ENCODE measurements at regions not wholly inside any gene's neighbourhood (a gene's known extent, or its start where the extent isn't known, plus 50 kb on each side); places are given as distances from the start of the nearest gene placed in this dataset.

DNA sequence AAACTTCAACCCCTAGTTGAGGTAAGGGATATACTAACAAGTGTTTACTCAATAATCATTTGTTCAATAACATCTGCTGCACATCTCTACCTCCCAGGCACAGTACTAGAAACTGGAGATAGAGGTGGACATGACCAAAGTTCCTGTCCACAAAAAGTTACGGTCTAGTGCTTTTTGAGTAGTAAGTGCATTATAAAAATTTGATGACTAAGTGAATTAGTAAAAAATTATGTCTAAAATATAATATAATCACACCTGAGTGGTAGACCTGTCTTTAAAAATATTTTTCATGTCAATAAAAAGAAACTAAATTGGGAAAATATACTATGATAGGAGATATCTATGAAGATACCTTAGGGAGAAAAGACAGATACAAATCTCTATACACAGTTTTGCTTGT, 121.5 kb upstream of the FHIT start:
- Histone ChIP-seq H3K9ac (ENCODE audit: low read length) (no peak overlapping the region), H3K79me2 (ENCODE audit: low read length) (no peaks in the 10 kb centered on the region), H3F3A (ENCODE audit: insufficient read depth, low read length) (no peaks in the 10 kb centered on the region), H3K27ac (ENCODE audit: low read length) (no peak overlapping the region), H4K20me1 (ENCODE audit: insufficient read depth, low read length) (no peaks in the 10 kb centered on the region), H3K9me3 (replicated peaks; ENCODE audit: insufficient read depth, low read length) (no peaks in the 10 kb centered on the region), H3K36me3 (replicated peaks; ENCODE audit: insufficient read depth, low read length) (no peaks in the 10 kb centered on the region), H3K4me2 (ENCODE audit: low read depth, low read length) (no peak overlapping the region), H3K4me1 (ENCODE audit: low read length) (no peaks in the 10 kb centered on the region), H2AFZ (ENCODE audit: low read length) (no peak overlapping the region), H3K4me3 (ENCODE audit: low read length) (no peak overlapping the region), H3K9me2 (replicated peaks; ENCODE audit: insufficient read depth, low read length) (no peaks in the 10 kb centered on the region), H3K27me3 (replicated peaks; ENCODE audit: insufficient read depth, low read length) (no peaks in the 10 kb centered on the region)
- DNase-seq: no peak
- TF ChIP-seq EZH2 (optimal IDR thresholded peaks at IDR 0.05; ENCODE audit: low read depth, low read length) (no peak), EZH2phosphoT487 (IDR thresholded peaks at IDR 0.05; ENCODE audit: low read length) (no peak)
- TF ChIP-seq, protein P1, sequence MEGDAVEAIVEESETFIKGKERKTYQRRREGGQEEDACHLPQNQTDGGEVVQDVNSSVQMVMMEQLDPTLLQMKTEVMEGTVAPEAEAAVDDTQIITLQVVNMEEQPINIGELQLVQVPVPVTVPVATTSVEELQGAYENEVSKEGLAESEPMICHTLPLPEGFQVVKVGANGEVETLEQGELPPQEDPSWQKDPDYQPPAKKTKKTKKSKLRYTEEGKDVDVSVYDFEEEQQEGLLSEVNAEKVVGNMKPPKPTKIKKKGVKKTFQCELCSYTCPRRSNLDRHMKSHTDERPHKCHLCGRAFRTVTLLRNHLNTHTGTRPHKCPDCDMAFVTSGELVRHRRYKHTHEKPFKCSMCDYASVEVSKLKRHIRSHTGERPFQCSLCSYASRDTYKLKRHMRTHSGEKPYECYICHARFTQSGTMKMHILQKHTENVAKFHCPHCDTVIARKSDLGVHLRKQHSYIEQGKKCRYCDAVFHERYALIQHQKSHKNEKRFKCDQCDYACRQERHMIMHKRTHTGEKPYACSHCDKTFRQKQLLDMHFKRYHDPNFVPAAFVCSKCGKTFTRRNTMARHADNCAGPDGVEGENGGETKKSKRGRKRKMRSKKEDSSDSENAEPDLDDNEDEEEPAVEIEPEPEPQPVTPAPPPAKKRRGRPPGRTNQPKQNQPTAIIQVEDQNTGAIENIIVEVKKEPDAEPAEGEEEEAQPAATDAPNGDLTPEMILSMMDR (IDR thresholded peaks at IDR 0.05; ENCODE audit: low read length): no peak

DNA sequence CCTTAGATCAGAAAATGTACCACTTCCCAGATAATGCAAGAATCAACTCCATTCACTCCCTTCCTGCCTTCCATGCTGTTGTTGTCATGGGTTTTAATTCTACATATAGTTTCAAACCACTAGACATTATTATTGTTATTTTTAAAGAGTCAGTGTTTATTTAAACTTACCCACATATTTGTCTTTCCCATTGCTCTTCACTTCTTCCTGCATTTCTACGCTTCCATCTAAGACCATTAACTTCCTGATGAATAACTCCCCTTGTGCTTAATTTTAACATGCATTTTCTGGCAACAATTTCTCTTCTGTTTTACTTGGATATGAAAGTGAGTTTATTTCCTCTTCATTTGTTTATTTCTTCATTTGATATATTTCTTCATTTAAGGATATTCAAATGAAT, 127.1 kb upstream of the FHIT start:
- H2AFZ ChIP-seq (ENCODE audit: low read length): no peak overlapping the region
- H3K79me2 ChIP-seq (ENCODE audit: low read length): no peaks in the 10 kb centered on the region
- TF ChIP-seq, protein P1 (IDR thresholded peaks at IDR 0.05; ENCODE audit: low read length): no peak
- no peak for TF ChIP-seq EZH2 (optimal IDR thresholded peaks at IDR 0.05; ENCODE audit: low read depth, low read length)
- no peak for TF ChIP-seq EZH2phosphoT487 (IDR thresholded peaks at IDR 0.05; ENCODE audit: low read length)
- H3K9ac ChIP-seq (ENCODE audit: low read length): no peak overlapping the region
- no peaks in the 10 kb centered on the region for H3K36me3 ChIP-seq (replicated peaks; ENCODE audit: insufficient read depth, low read length)
- no peak overlapping the region for H3K27ac ChIP-seq (ENCODE audit: low read length)
- H4K20me1 ChIP-seq (ENCODE audit: insufficient read depth, low read length): no peaks in the 10 kb centered on the region
- H3K4me3 ChIP-seq (ENCODE audit: low read length): no peak overlapping the region
- no peaks in the 10 kb centered on the region for H3K9me2 ChIP-seq (replicated peaks; ENCODE audit: insufficient read depth, low read length)
- H3K27me3 ChIP-seq (replicated peaks; ENCODE audit: insufficient read depth, low read length): no peaks in the 10 kb centered on the region
- no peaks in the 10 kb centered on the region for H3F3A ChIP-seq (ENCODE audit: insufficient read depth, low read length)
- H3K4me2 ChIP-seq (ENCODE audit: low read depth, low read length): no peak overlapping the region
- no peaks in the 10 kb centered on the region for H3K4me1 ChIP-seq (ENCODE audit: low read length)
- no peak for DNase-seq
- H3K9me3 ChIP-seq (replicated peaks; ENCODE audit: insufficient read depth, low read length): no peaks in the 10 kb centered on the region

DNA sequence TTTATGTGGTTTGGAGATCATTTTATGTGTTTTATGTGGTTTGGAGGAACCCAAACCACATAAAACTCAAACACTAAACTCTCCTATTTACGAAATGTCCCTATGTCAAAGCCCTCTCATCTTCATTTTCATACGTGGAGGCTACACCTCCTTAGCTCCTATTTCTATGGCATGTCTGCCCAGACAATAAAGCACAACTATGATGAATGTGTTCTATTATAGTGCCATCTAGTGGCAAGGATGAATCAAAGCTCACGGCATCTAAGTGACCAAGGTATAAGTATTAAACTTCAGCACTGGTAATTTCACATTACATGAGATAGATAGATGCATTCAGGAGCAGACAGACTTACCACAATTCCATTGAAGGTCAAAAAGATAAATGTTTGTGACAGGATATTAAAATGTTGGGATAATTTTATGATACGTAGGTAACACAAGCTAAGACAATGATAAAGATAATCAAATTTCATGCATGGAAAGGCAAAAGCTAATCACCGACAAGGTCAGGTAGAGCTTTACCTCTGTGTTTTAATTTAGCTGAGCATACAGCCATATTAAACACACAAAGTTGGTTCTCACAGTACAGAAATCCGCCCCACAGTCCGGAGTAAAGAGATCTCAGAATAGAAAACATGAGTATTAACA, 130.6 kb upstream of the FHIT start:
- no peak overlapping the region for H3K4me2 ChIP-seq (ENCODE audit: low read depth, low read length)
- no peak overlapping the region for H3K4me3 ChIP-seq (ENCODE audit: low read length)
- no peak overlapping the region for H2AFZ ChIP-seq (ENCODE audit: low read length)
- H3K4me1 ChIP-seq (ENCODE audit: low read length): no peaks in the 10 kb centered on the region
- H3K27me3 ChIP-seq (replicated peaks; ENCODE audit: insufficient read depth, low read length): no peaks in the 10 kb centered on the region
- H4K20me1 ChIP-seq (ENCODE audit: insufficient read depth, low read length): no peaks in the 10 kb centered on the region
- no peaks in the 10 kb centered on the region for H3K79me2 ChIP-seq (ENCODE audit: low read length)
- DNase-seq: peak; percentile 71
- no peaks in the 10 kb centered on the region for H3K9me3 ChIP-seq (replicated peaks; ENCODE audit: insufficient read depth, low read length)
- TF ChIP-seq, protein P1 (IDR thresholded peaks at IDR 0.05; ENCODE audit: low read length): peak; percentile 80
- TF ChIP-seq EZH2phosphoT487 (IDR thresholded peaks at IDR 0.05; ENCODE audit: low read length): no peak
- no peak for TF ChIP-seq EZH2 (optimal IDR thresholded peaks at IDR 0.05; ENCODE audit: low read depth, low read length)
- H3F3A ChIP-seq (ENCODE audit: insufficient read depth, low read length): no peaks in the 10 kb centered on the region
- H3K9ac ChIP-seq (ENCODE audit: low read length): no peak overlapping the region
- no peaks in the 10 kb centered on the region for H3K9me2 ChIP-seq (replicated peaks; ENCODE audit: insufficient read depth, low read length)
- no peaks in the 10 kb centered on the region for H3K36me3 ChIP-seq (replicated peaks; ENCODE audit: insufficient read depth, low read length)
- no peak overlapping the region for H3K27ac ChIP-seq (ENCODE audit: low read length)

All from MM.1S (cell line).